HepG2 (cell line): ENCODE measurements at regions not wholly inside any gene's neighbourhood (a gene's known extent, or its start where the extent isn't known, plus 50 kb on each side); places are given as distances from the start of the nearest gene placed in this dataset.

Experiments
- ATAC-seq: fragments of 200-7000 bp; cut with Tn5 transposase; 3 replicates; pipeline ENCODE4 v1.9.1; 2020; ENCODE audit warnings: mild to moderate bottlenecking, moderate library complexity
- BruUV-seq: library from RNA; stranded (reverse); fragments of 400-500 nt; replicated peaks from 2 replicates; lab custom pipeline; 2021; lab: Mats Ljungman, UMichigan
- CTCF ChIA-PET: fragments of 300-600 bp; formaldehyde crosslinking; extraction: SDS; loops from one replicate; lab custom pipeline; 2021; ENCODE audit warnings: low total read pairs, inconsistent platforms, low intra/inter-chr PET ratio; lab: Yijun Ruan, JAX
- POLR2A ChIA-PET: fragments of 350-600 bp; sonication (Branson Sonifier 250); formaldehyde crosslinking; loops from one replicate; lab custom pipeline; 2020; ENCODE audit warnings: antibody characterized with exemption, inconsistent platforms; lab: Yijun Ruan, JAX
- DNase-seq: peaks from one replicate; pipeline ENCODE4 v3.0.0-alpha.2; 2015; ENCODE audit warnings: low spot score
- FAIRE-seq: peaks from 3 replicates; lab custom pipeline; 2011; peaks lifted over from hg19 to GRCh38; lab: Jason Lieb, UNC
- H2AFZ ChIP-seq: one replicate; pipeline ENCODE4 v1.6.1; 2011; ENCODE audit warnings: low read length, inconsistent platforms
- H3K27ac ChIP-seq: fragments of 300-600 bp; 3 replicates; pipeline ENCODE4 v1.8.0; 2011; ENCODE audit warnings: mixed run types, mild to moderate bottlenecking, mixed read lengths, low read length, inconsistent platforms; ENCODE audit not compliant: insufficient read depth; ENCODE audit errors: extremely low read length
- H3K27me3 ChIP-seq, 2 experiments: fragments of 200-600 bp in 1 of 2; 2 replicates in 1 of 2; 3 replicates in 1 of 2; pipeline versions ENCODE4 v1.6.0 to v1.8.0; 2011; ENCODE audit warnings: low read length in 2 of 2, mild to moderate bottlenecking in 2 of 2, moderate library complexity in 2 of 2, inconsistent platforms in 1 of 2; ENCODE audit not compliant: insufficient read depth in 2 of 2, control insufficient read depth in 1 of 2
- H3K36me3 ChIP-seq, 2 experiments: fragments of 200-600 bp in 1 of 2; replicated peaks in 1 of 2; 2 replicates in 1 of 2; 3 replicates in 1 of 2; pipeline versions ENCODE4 v1.5.1 to v1.8.0; 2011; ENCODE audit warnings: low read length in 2 of 2, inconsistent platforms in 1 of 2; ENCODE audit not compliant: insufficient read depth in 2 of 2, control insufficient read depth in 1 of 2
- H3K4me1 ChIP-seq: 2 replicates; pipeline ENCODE4 v1.5.1; 2012; ENCODE audit warnings: low read length, inconsistent platforms; ENCODE audit not compliant: insufficient read depth
- H3K4me2 ChIP-seq: 2 replicates; pipeline ENCODE4 v1.6.0; 2011; ENCODE audit warnings: low read depth, low read length, inconsistent platforms
- H3K4me3 ChIP-seq, 3 experiments: fragments of 200-600 bp in 1 of 3; sonication (generic), shearing (Covaris generic) in 1 of 3; replicated peaks in 1 of 3; 2 replicates each; pipeline ENCODE4 v1.5.1; 2011 to 2016; ENCODE audit warnings: low read length in 3 of 3, inconsistent platforms in 2 of 3, low read depth in 2 of 3, mild to moderate bottlenecking in 2 of 3, control low read depth in 1 of 3, mixed read lengths in 1 of 3; ENCODE audit not compliant: insufficient read depth in 1 of 3
- H3K79me2 ChIP-seq: one replicate; pipeline ENCODE4 v1.6.1; 2011; ENCODE audit warnings: low read length, inconsistent platforms; ENCODE audit not compliant: insufficient read depth
- H3K9ac ChIP-seq: 2 replicates; pipeline ENCODE4 v1.6.0; 2011; ENCODE audit warnings: mild to moderate bottlenecking, low read depth, low read length, inconsistent platforms; ENCODE audit not compliant: insufficient read depth
- H3K9me3 ChIP-seq: 2 replicates; pipeline ENCODE4 v1.5.1; 2012; ENCODE audit warnings: mild to moderate bottlenecking, low read length
- H4K20me1 ChIP-seq: 2 replicates; pipeline ENCODE4 v1.6.0; 2011; ENCODE audit warnings: inconsistent platforms, mild to moderate bottlenecking, low read length, moderate library complexity; ENCODE audit not compliant: insufficient read depth
- ATF7-NPFF ChIP-seq: sonication (generic); formaldehyde crosslinking; IDR thresholded peaks from 2 replicates; pipeline ENCODE4 v1.8.1; 2023; ENCODE audit warnings: mild to moderate bottlenecking, low read depth, missing genetic modification reagents, moderate library complexity
- ATM ChIP-seq: fragments of 450-650 bp; IDR thresholded peaks from 2 replicates; pipeline ENCODE4 v1.7.1; 2017; ENCODE audit warnings: mild to moderate bottlenecking, borderline replicate concordance
- CREB1 ChIP-seq, 2 experiments: fragments of 450-650 bp in 1 of 2; IDR thresholded peaks; 2 replicates each; pipeline ENCODE4 v1.6.1; 2016 to 2017; ENCODE audit warnings: control low read depth in 1 of 2, mild to moderate bottlenecking in 1 of 2, missing compliant biosample characterization in 1 of 2, missing genetic modification characterization in 1 of 2
- HOXA5 ChIP-seq: sonication (generic); formaldehyde crosslinking; IDR thresholded peaks from 2 replicates; pipeline ENCODE4 v1.4.0; 2020; ENCODE audit warnings: missing genetic modification reagents
- NR1H2 ChIP-seq: sonication (generic); formaldehyde crosslinking; IDR thresholded peaks from 2 replicates; pipeline ENCODE4 v1.8.1; 2022; ENCODE audit warnings: low read depth, missing genetic modification reagents, borderline replicate concordance
- PHF5A ChIP-seq: IDR thresholded peaks from one replicate; pipeline ENCODE4 v1.6.1; 2018; ENCODE audit warnings: low read depth, missing genetic modification reagents; ENCODE audit not compliant: unreplicated experiment
- RXRB ChIP-seq: IDR thresholded peaks from 2 replicates; pipeline ENCODE4 v1.6.1; 2016; ENCODE audit warnings: borderline replicate concordance, missing genetic modification reagents, missing compliant biosample characterization
- SATB2 ChIP-seq: sonication (generic); formaldehyde crosslinking; IDR thresholded peaks from 2 replicates; pipeline ENCODE4 v1.5.0; 2020; ENCODE audit warnings: missing genetic modification reagents
- SRSF4 ChIP-seq: fragments of 200-400 bp; formaldehyde crosslinking; IDR thresholded peaks from one replicate; pipeline ENCODE4 v1.6.1; 2018; ENCODE audit warnings: mild to moderate bottlenecking, low read depth, low read length, moderate library complexity; ENCODE audit not compliant: poor library complexity, severe bottlenecking
- TRIM22 ChIP-seq: fragments of 450-650 bp; IDR thresholded peaks from 2 replicates; pipeline ENCODE4 v1.6.1; 2017
- YEATS2 ChIP-seq: sonication (generic); formaldehyde crosslinking; IDR thresholded peaks from 2 replicates; pipeline ENCODE4 v1.4.0; 2020; ENCODE audit warnings: missing genetic modification reagents, borderline replicate concordance
- ZBTB26 ChIP-seq: IDR thresholded peaks from 2 replicates; pipeline ENCODE4 v1.6.1; 2016; ENCODE audit warnings: missing compliant biosample characterization, missing genetic modification reagents, borderline replicate concordance
- ZIK1 ChIP-seq: sonication (generic); formaldehyde crosslinking; IDR thresholded peaks from 2 replicates; pipeline ENCODE4 v1.5.0; 2020; ENCODE audit warnings: mild to moderate bottlenecking, low read depth, missing genetic modification reagents, borderline replicate concordance
- ZMYM2 ChIP-seq: sonication (generic); formaldehyde crosslinking; IDR thresholded peaks from 2 replicates; pipeline ENCODE4 v1.8.0; 2022; ENCODE audit warnings: mild to moderate bottlenecking, missing genetic modification reagents
- ZNF713 ChIP-seq: sonication (generic); formaldehyde crosslinking; IDR thresholded peaks from 2 replicates; pipeline ENCODE4 v1.4.0; 2020; ENCODE audit warnings: mild to moderate bottlenecking, missing genetic modification reagents
- ZNF883 ChIP-seq: sonication (generic); formaldehyde crosslinking; IDR thresholded peaks from 2 replicates; pipeline ENCODE4 v1.5.1; 2020; ENCODE audit warnings: mild to moderate bottlenecking, missing genetic modification reagents; ENCODE audit errors: not compliant biosample characterization
- ZSCAN20 ChIP-seq: sonication (generic); formaldehyde crosslinking; IDR thresholded peaks from 2 replicates; pipeline ENCODE4 v1.4.0; 2020; ENCODE audit warnings: missing genetic modification reagents, mild to moderate bottlenecking, borderline replicate concordance
- WGBS: methylation state at CpG from one replicate; pipeline ENCODE4 v1.1.6; 2017; ENCODE audit warnings: low lambda C conversion rate; 5-methylcytosine and 5-hydroxymethylcytosine counted together
- in situ Hi-C: cut with HindIII; loops from 2 replicates; pipeline ENCODE4 v1.10.0; 2017; ENCODE audit warnings: low pct_unique_long_range_greater_than_20kb; ENCODE audit not compliant: extremely low pct_ligation_motif_present
- intact Hi-C: fragments of 100-400 bp; cut with micrococcal nuclease; formaldehyde crosslinking; loops from one replicate; pipeline ENCODE4 v1.10.0; 2022; ENCODE audit not compliant: unreplicated experiment

- no peak for ATAC-seq
- H3K9me3 ChIP-seq, result no peaks in the 10 kb centered on the region
- no peaks in the 10 kb centered on the region for H3K36me3 ChIP-seq
- no peak overlapping the region for H3K27ac ChIP-seq
- intact Hi-C loops (no loop called here), in situ Hi-C loops (no loop called here)
- ChIA-PET CTCF (no interaction called here), POLR2A (no interaction called here)
- 2% methylated on average over 3 of the region's 3 CpGs for WGBS
- H3K27me3 ChIP-seq, result no peaks in the 10 kb centered on the region; a peak in 1 of 5 replicates
- TF ChIP-seq ZMYM2 (CRISPR knock-in tag) (no peak), SRSF4 (no peak), ZNF713 (CRISPR knock-in tag) (no peak), YEATS2 (CRISPR knock-in tag) (no peak), CREB1 (IDR thresholded peaks at IDR 0.05) (no peak), CREB1 (CRISPR knock-in tag; IDR thresholded peaks at IDR 0.05) (no peak), ZSCAN20 (no peak), PHF5A (CRISPR knock-in tag) (no peak), ZNF883 (no peak), SATB2 (CRISPR knock-in tag) (no peak), NR1H2 (CRISPR knock-in tag) (no peak), TRIM22 (no peak), ZIK1 (CRISPR knock-in tag) (no peak), HOXA5 (CRISPR knock-in tag) (no peak), ATF7-NPFF (CRISPR knock-in tag) (no peak), ZBTB26 (no peak), RXRB (no peak), ATM (no peak)
- H2AFZ ChIP-seq, result no peak overlapping the region
- no peaks in the 10 kb centered on the region for H4K20me1 ChIP-seq
- no peaks in the 10 kb centered on the region for H3K4me1 ChIP-seq
- no peak for DNase-seq
- no peak for FAIRE-seq
- BruUV-seq, result no TSS peak
- no peaks in the 10 kb centered on the region for H3K79me2 ChIP-seq
- no peak overlapping the region for H3K4me3 ChIP-seq
- no peak overlapping the region for H3K4me2 ChIP-seq
- no peak overlapping the region for H3K9ac ChIP-seq
These were observed 249.3 kb downstream of the LRATD1 start for GRCh38 chr2:14881651-14882327.
